ENCODE measurements at regions not wholly inside any gene's neighbourhood (a gene's known extent, or its start where the extent isn't known, plus 50 kb on each side); places are given as distances from the start of the nearest gene placed in this dataset.

DNA sequence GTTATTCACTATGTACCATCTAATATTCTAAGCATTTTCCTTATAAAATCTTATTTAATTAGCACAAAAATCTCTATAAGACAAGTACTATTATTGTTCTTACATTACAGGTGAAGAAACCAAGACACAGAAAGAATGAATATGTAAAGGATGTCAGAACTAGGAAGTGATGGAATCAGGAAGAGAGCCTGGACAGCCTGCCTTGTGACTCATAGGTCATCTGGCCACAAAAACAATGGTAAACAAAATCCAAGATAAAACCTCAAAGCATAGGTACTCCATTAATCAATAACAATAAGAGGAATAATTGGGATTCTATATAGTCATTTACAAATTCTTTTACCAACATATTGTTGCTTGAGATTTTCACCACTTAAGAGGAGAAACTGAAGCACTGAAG, 505.4 kb upstream of the PIK3C3 start:
- TF ChIP-seq ARNT (IDR thresholded peaks at IDR 0.05): no peak
- no peak for TF ChIP-seq LEF1 (IDR thresholded peaks at IDR 0.05; ENCODE audit: borderline replicate concordance)
- TF ChIP-seq CTBP1 (IDR thresholded peaks at IDR 0.05; ENCODE audit: borderline replicate concordance): no peak
- no peak for TF ChIP-seq ZNF384 (IDR thresholded peaks at IDR 0.05)
- TF ChIP-seq BHLHE40 (IDR thresholded peaks at IDR 0.05; ENCODE audit: borderline replicate concordance): no peak
- TF ChIP-seq HDGF (IDR thresholded peaks at IDR 0.05; ENCODE audit: borderline replicate concordance): no peak
- TF ChIP-seq SUZ12 (IDR thresholded peaks at IDR 0.05): no peak
- no peak for TF ChIP-seq SP1 (IDR thresholded peaks at IDR 0.05)
- TF ChIP-seq TARDBP (IDR thresholded peaks at IDR 0.05): no peak
- TF ChIP-seq, protein P1, sequence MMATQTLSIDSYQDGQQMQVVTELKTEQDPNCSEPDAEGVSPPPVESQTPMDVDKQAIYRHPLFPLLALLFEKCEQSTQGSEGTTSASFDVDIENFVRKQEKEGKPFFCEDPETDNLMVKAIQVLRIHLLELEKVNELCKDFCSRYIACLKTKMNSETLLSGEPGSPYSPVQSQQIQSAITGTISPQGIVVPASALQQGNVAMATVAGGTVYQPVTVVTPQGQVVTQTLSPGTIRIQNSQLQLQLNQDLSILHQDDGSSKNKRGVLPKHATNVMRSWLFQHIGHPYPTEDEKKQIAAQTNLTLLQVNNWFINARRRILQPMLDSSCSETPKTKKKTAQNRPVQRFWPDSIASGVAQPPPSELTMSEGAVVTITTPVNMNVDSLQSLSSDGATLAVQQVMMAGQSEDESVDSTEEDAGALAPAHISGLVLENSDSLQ (IDR thresholded peaks at IDR 0.05): no peak
- TF ChIP-seq FOXM1 (IDR thresholded peaks at IDR 0.05; ENCODE audit: borderline replicate concordance): no peak
- TF ChIP-seq L3MBTL2 (conservative IDR thresholded peaks at IDR 0.05): no peak
- no peak for TF ChIP-seq FOXK2 (IDR thresholded peaks at IDR 0.05)

Measured in HEK293T (cell line).